ENCODE measurements at regions not wholly inside any gene's neighbourhood (a gene's known extent, or its start where the extent isn't known, plus 50 kb on each side); places are given as distances from the start of the nearest gene placed in this dataset.

- H3K79me1 ChIP-seq (ENCODE audit: low read length), result no peaks in the 10 kb centered on the region
- H3K23ac ChIP-seq (ENCODE audit: low read length), result no peak overlapping the region
- H2BK120ac ChIP-seq (ENCODE audit: low read depth, low read length), result no peak overlapping the region
- H3K4me3 ChIP-seq (ENCODE audit: low read length), result no peak overlapping the region
- H4K8ac ChIP-seq (ENCODE audit: low read depth, low read length), result no peak overlapping the region
- no peak overlapping the region for H4K5ac ChIP-seq (ENCODE audit: low read length)
- DNase-seq, result no peak
- H3K4me1 ChIP-seq (ENCODE audit: control insufficient read depth, low read depth, low read length), result no peaks in the 10 kb centered on the region
- H3K79me2 ChIP-seq (ENCODE audit: control insufficient read depth, insufficient read depth, low read length), result no peaks in the 10 kb centered on the region
- H3K56ac ChIP-seq (ENCODE audit: low read length), result no peak overlapping the region
- WGBS (ENCODE audit: extremely low coverage, insufficient coverage, low lambda C conversion rate), result no CpG with 5 or more reads among the region's 4 CpGs
- H3K9ac ChIP-seq (ENCODE audit: low read length), result no peak overlapping the region
- no peak overlapping the region for H3K4ac ChIP-seq (ENCODE audit: low read depth, low read length)
- H3K4me2 ChIP-seq (ENCODE audit: low read length), result no peak overlapping the region
- no peaks in the 10 kb centered on the region for H3K36me3 ChIP-seq (ENCODE audit: control insufficient read depth, insufficient read depth, low read length)
- H2AK5ac ChIP-seq (ENCODE audit: low read length), result no peak overlapping the region
- H2BK5ac ChIP-seq (ENCODE audit: low read length), result no peak overlapping the region
- H3K27ac ChIP-seq (ENCODE audit: low read depth, low read length), result no peak overlapping the region
- H3K18ac ChIP-seq (ENCODE audit: low read length), result no peak overlapping the region
- no peaks in the 10 kb centered on the region for H3K27me3 ChIP-seq (ENCODE audit: insufficient read depth, low read length, poor library complexity)
- H2BK15ac ChIP-seq (replicated peaks; ENCODE audit: low read depth), result no peak overlapping the region
These were observed 314.2 kb upstream of the SORL1-AS1 start for GRCh38 chr11:121766991-121767390.

- Histone ChIP-seq H3K18ac (ENCODE audit: low read length) (no peak overlapping the region), H2BK15ac (replicated peaks; ENCODE audit: low read depth) (no peak overlapping the region), H3K27me3 (ENCODE audit: insufficient read depth, low read length, poor library complexity) (no peaks in the 10 kb centered on the region), H2BK5ac (ENCODE audit: low read length) (no peak overlapping the region), H2AK5ac (ENCODE audit: low read length) (no peak overlapping the region), H3K9ac (ENCODE audit: low read length) (no peak overlapping the region), H3K56ac (ENCODE audit: low read length) (no peak overlapping the region), H3K79me1 (ENCODE audit: low read length) (no peaks in the 10 kb centered on the region), H3K4me2 (ENCODE audit: low read length) (no peak overlapping the region), H3K27ac (ENCODE audit: low read depth, low read length) (no peak overlapping the region), H3K36me3 (ENCODE audit: control insufficient read depth, insufficient read depth, low read length) (no peaks in the 10 kb centered on the region), H3K79me2 (ENCODE audit: control insufficient read depth, insufficient read depth, low read length) (no peaks in the 10 kb centered on the region), H3K4ac (ENCODE audit: low read depth, low read length) (no peak overlapping the region), H3K23ac (ENCODE audit: low read length) (no peak overlapping the region), H2BK120ac (ENCODE audit: low read depth, low read length) (no peak overlapping the region), H3K4me3 (ENCODE audit: low read length) (no peak overlapping the region), H4K5ac (ENCODE audit: low read length) (no peak overlapping the region), H3K4me1 (ENCODE audit: control insufficient read depth, low read depth, low read length) (no peaks in the 10 kb centered on the region), H4K8ac (ENCODE audit: low read depth, low read length) (no peak overlapping the region)
- WGBS (ENCODE audit: extremely low coverage, insufficient coverage, low lambda C conversion rate), result no CpG with 5 or more reads among the region's 16 CpGs
- DNase-seq, result no peak
These were observed 313.4 kb upstream of the SORL1-AS1 start for GRCh38 chr11:121766166-121766565.

GRCh38 chr11:121763526-121763925, 310.8 kb upstream of the SORL1-AS1 start:
- no peak for DNase-seq
- H2BK120ac ChIP-seq (ENCODE audit: low read depth, low read length), result no peak overlapping the region
- H3K4me1 ChIP-seq (ENCODE audit: control insufficient read depth, low read depth, low read length), result no peaks in the 10 kb centered on the region
- no CpG with 5 or more reads among the region's 3 CpGs for WGBS (ENCODE audit: extremely low coverage, insufficient coverage, low lambda C conversion rate)
- H3K4me3 ChIP-seq (ENCODE audit: low read length), result no peak overlapping the region
- H3K79me1 ChIP-seq (ENCODE audit: low read length), result no peaks in the 10 kb centered on the region
- no peak overlapping the region for H2BK15ac ChIP-seq (replicated peaks; ENCODE audit: low read depth)
- no peak overlapping the region for H3K9ac ChIP-seq (ENCODE audit: low read length)
- H3K18ac ChIP-seq (ENCODE audit: low read length), result no peak overlapping the region
- no peak overlapping the region for H4K8ac ChIP-seq (ENCODE audit: low read depth, low read length)
- H3K4ac ChIP-seq (ENCODE audit: low read depth, low read length), result no peak overlapping the region
- no peak overlapping the region for H3K56ac ChIP-seq (ENCODE audit: low read length)
- no peak overlapping the region for H2BK5ac ChIP-seq (ENCODE audit: low read length)
- no peak overlapping the region for H2AK5ac ChIP-seq (ENCODE audit: low read length)
- no peaks in the 10 kb centered on the region for H3K79me2 ChIP-seq (ENCODE audit: control insufficient read depth, insufficient read depth, low read length)
- no peak overlapping the region for H4K5ac ChIP-seq (ENCODE audit: low read length)
- H3K23ac ChIP-seq (ENCODE audit: low read length), result no peak overlapping the region
- H3K27me3 ChIP-seq (ENCODE audit: insufficient read depth, low read length, poor library complexity), result no peaks in the 10 kb centered on the region
- no peaks in the 10 kb centered on the region for H3K36me3 ChIP-seq (ENCODE audit: control insufficient read depth, insufficient read depth, low read length)
- no peak overlapping the region for H3K27ac ChIP-seq (ENCODE audit: low read depth, low read length)
- H3K4me2 ChIP-seq (ENCODE audit: low read length), result no peak overlapping the region

- Histone ChIP-seq H3K4me2 (ENCODE audit: low read length) (no peak overlapping the region), H3K18ac (ENCODE audit: low read length) (no peak overlapping the region), H3K79me2 (ENCODE audit: control insufficient read depth, insufficient read depth, low read length) (no peaks in the 10 kb centered on the region), H2BK120ac (ENCODE audit: low read depth, low read length) (no peak overlapping the region), H3K23ac (ENCODE audit: low read length) (no peak overlapping the region), H3K4me3 (ENCODE audit: low read length) (no peak overlapping the region), H3K27ac (ENCODE audit: low read depth, low read length) (no peak overlapping the region), H4K8ac (ENCODE audit: low read depth, low read length) (no peak overlapping the region), H4K5ac (ENCODE audit: low read length) (no peak overlapping the region), H3K56ac (ENCODE audit: low read length) (no peak overlapping the region), H2BK5ac (ENCODE audit: low read length) (no peak overlapping the region), H3K9ac (ENCODE audit: low read length) (no peak overlapping the region), H2AK5ac (ENCODE audit: low read length) (no peak overlapping the region), H3K36me3 (ENCODE audit: control insufficient read depth, insufficient read depth, low read length) (no peaks in the 10 kb centered on the region), H2BK15ac (replicated peaks; ENCODE audit: low read depth) (no peak overlapping the region), H3K27me3 (ENCODE audit: insufficient read depth, low read length, poor library complexity) (no peaks in the 10 kb centered on the region), H3K79me1 (ENCODE audit: low read length) (no peaks in the 10 kb centered on the region), H3K4ac (ENCODE audit: low read depth, low read length) (no peak overlapping the region), H3K4me1 (ENCODE audit: control insufficient read depth, low read depth, low read length) (no peaks in the 10 kb centered on the region)
- no CpG with 5 or more reads among the region's 11 CpGs for WGBS (ENCODE audit: extremely low coverage, insufficient coverage, low lambda C conversion rate)
- peak; percentile 14 for DNase-seq
These were observed 310.1 kb upstream of the SORL1-AS1 start for GRCh38 chr11:121762820-121763219.

- H3K4me2 ChIP-seq (ENCODE audit: low read length), result no peak overlapping the region
- no peak overlapping the region for H3K9ac ChIP-seq (ENCODE audit: low read length)
- H2AK5ac ChIP-seq (ENCODE audit: low read length), result no peak overlapping the region
- H3K79me1 ChIP-seq (ENCODE audit: low read length), result no peaks in the 10 kb centered on the region
- H3K36me3 ChIP-seq (ENCODE audit: control insufficient read depth, insufficient read depth, low read length), result no peaks in the 10 kb centered on the region
- no peak for DNase-seq
- no peaks in the 10 kb centered on the region for H3K4me1 ChIP-seq (ENCODE audit: control insufficient read depth, low read depth, low read length)
- no peak overlapping the region for H3K4me3 ChIP-seq (ENCODE audit: low read length)
- no peak overlapping the region for H3K56ac ChIP-seq (ENCODE audit: low read length)
- no peaks in the 10 kb centered on the region for H3K79me2 ChIP-seq (ENCODE audit: control insufficient read depth, insufficient read depth, low read length)
- H4K8ac ChIP-seq (ENCODE audit: low read depth, low read length), result no peak overlapping the region
- no CpG with 5 or more reads among the region's 2 CpGs for WGBS (ENCODE audit: extremely low coverage, insufficient coverage, low lambda C conversion rate)
- H2BK5ac ChIP-seq (ENCODE audit: low read length), result no peak overlapping the region
- H2BK120ac ChIP-seq (ENCODE audit: low read depth, low read length), result no peak overlapping the region
- H3K23ac ChIP-seq (ENCODE audit: low read length), result no peak overlapping the region
- H3K4ac ChIP-seq (ENCODE audit: low read depth, low read length), result no peak overlapping the region
- H3K27me3 ChIP-seq (ENCODE audit: insufficient read depth, low read length, poor library complexity), result no peaks in the 10 kb centered on the region
- no peak overlapping the region for H3K27ac ChIP-seq (ENCODE audit: low read depth, low read length)
- no peak overlapping the region for H2BK15ac ChIP-seq (replicated peaks; ENCODE audit: low read depth)
- no peak overlapping the region for H3K18ac ChIP-seq (ENCODE audit: low read length)
- H4K5ac ChIP-seq (ENCODE audit: low read length), result no peak overlapping the region
These were observed 308.4 kb upstream of the SORL1-AS1 start for GRCh38 chr11:121761186-121761585.

- Histone ChIP-seq H2BK120ac (ENCODE audit: low read depth, low read length) (no peak overlapping the region), H2BK15ac (replicated peaks; ENCODE audit: low read depth) (no peak overlapping the region), H3K27me3 (ENCODE audit: insufficient read depth, low read length, poor library complexity) (no peaks in the 10 kb centered on the region), H3K4ac (ENCODE audit: low read depth, low read length) (no peak overlapping the region), H2BK5ac (ENCODE audit: low read length) (no peak overlapping the region), H3K4me1 (ENCODE audit: control insufficient read depth, low read depth, low read length) (peaks cover 1% of the 10 kb centered on the region), H4K8ac (ENCODE audit: low read depth, low read length) (no peak overlapping the region), H3K79me1 (ENCODE audit: low read length) (no peaks in the 10 kb centered on the region), H3K23ac (ENCODE audit: low read length) (no peak overlapping the region), H2AK5ac (ENCODE audit: low read length) (no peak overlapping the region), H3K4me3 (ENCODE audit: low read length) (no peak overlapping the region), H3K27ac (ENCODE audit: low read depth, low read length) (no peak overlapping the region), H4K5ac (ENCODE audit: low read length) (no peak overlapping the region), H3K4me2 (ENCODE audit: low read length) (no peak overlapping the region), H3K56ac (ENCODE audit: low read length) (no peak overlapping the region), H3K18ac (ENCODE audit: low read length) (no peak overlapping the region), H3K79me2 (ENCODE audit: control insufficient read depth, insufficient read depth, low read length) (no peaks in the 10 kb centered on the region), H3K36me3 (ENCODE audit: control insufficient read depth, insufficient read depth, low read length) (no peaks in the 10 kb centered on the region), H3K9ac (ENCODE audit: low read length) (no peak overlapping the region)
- DNase-seq, result no peak
- WGBS (ENCODE audit: extremely low coverage, insufficient coverage, low lambda C conversion rate), result no CpG with 5 or more reads among the region's 6 CpGs
These were observed 304.8 kb upstream of the SORL1-AS1 start for GRCh38 chr11:121757480-121758125.
